ENCODE measurements at regions not wholly inside any gene's neighbourhood (a gene's known extent, or its start where the extent isn't known, plus 50 kb on each side); places are given as distances from the start of the nearest gene placed in this dataset.

DNA sequence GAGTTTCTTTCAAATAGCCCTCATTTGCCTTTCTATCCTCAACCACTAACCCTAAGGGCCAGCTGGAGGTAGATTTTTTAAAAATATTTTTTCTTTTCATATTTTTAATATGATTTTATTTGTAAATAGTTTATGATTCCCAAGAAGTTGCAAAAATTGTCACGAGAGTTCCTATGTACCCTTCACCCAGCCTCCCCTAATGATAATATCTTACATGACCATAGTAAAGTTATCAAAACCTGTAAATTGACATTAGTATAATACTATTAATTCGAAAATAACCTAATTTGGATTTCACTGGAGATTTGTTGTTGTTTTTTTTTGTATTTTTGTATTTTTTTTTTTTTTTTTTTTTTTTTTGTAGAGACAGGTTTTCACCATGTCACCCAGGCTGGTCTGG, 495.5 kb downstream of the MIAT start:
- no peak for DNase-seq

DNA sequence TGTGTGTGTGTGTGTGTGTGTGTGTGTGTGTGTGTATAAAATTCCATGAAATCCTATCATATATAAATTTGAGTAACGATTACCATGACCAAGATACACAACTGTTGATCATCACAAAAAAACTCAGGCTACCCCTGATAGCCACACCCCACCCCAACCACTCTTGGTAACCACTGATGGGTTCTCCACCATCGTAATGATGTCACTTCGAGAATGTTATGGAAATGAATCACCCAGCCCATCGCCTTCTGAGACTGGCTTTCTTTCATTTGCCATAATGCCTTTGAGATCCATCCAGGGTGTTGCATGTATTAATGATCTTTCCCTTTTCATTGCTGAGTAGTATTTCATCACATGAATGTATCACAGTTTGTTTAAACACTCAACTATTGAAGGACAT, 496.0 kb downstream of the MIAT start:
- DNase-seq: no peak

DNA sequence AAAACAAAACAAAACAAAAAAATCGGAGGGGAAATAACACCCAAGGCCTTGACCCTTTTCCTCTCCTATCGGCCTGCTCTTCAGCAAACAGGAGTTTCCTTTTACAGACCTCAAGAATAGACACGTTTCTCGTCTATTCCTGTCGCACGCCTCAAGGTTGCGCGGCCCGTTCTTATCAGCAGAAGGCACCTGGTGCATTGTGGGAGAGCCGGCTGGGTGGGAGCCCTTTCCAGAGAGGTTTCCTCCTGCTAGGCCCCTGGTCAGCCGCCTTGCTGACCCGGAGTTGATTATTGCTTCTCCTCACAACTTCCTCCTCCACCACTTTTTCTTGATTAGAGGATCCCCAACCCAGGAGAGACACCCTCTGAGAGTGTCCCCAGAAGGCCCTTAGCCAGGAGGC, 497.3 kb downstream of the MIAT start:
- DNase-seq: no peak

DNA sequence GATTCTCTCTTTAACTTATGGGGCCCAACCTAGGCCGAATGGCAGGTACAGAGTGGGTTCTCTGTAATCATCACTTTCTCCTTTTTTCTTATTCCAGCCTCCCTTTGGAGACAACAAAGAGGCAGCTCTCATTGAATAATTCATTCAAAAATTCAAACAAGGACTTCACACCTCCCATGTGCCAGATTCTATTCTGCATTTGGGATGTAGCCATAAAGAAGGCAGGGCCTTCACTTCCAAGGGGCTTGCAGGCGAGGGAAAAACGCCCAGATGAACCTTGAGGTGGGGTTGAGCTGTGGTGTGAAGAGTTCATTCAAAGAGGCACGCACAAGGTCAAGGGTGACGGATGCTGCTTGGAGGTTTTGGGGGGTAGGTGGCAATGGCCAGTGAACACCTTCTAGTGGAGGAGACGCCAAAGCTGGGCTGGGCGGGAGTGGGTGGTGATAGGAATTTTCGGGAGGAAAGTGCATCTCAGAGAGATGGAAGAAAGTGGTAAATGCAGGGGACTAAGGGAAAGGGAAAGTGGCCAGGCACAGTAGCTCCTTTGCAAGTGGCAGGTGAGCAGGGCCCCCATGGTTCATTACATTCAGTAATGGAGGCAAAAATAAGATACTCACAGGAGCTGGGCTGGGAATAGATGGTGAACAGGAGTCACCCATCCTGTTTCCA, 499.6 kb downstream of the MIAT start:
- no peak for DNase-seq

DNA sequence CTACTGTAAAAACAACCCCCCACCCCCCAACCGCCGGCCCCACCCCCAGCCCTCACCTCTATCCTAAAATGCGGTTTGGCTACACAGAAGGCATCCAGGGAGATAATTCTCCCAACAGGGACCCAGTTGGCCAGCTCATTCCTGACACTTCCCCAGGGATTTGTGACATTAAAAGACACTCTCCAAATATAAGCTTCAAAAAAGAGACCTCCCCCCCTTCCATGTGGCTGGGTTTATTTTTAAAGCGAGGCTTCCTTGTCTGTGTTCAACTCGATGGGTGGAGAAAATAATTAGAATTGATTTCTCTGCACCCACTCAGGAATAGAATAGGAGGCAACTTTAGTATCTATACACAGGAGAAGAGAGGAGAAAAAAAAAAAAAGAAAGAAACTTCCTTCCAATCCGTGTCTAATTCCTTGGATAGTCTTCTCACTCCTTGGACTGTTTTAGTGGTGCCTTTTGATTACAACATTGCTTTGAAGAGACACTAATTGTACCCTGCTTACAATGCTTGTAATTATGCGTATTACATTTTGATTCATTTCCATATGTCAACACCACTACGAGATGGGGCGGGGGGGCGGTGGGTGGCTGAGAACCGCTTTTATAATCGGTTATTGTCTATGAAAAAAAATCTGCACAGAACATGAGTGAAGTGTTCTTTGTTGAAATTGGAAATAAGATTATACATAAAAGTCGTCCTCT, 500.4 kb downstream of the MIAT start:
- DNase-seq: no peak

DNA sequence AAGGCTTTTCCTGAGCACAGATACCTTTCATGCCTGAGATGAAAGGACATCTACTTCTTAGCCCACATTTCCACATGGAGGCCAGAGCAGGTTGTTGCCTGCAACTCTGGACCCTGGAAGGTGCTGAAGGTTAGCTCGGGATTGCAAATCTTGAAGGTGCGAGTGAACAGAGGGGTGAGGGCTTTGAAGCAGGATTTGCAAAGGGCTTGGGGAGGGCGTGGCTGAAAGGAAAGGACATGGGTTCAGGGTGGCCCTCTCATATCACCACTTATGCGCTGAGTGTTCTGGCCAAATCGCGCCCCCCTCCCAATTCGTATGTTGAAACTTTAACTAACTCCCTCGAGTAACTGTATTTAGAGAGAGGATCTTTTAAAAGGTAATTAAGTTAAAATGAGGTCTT, 501.6 kb downstream of the MIAT start:
- no peak for DNase-seq

DNA sequence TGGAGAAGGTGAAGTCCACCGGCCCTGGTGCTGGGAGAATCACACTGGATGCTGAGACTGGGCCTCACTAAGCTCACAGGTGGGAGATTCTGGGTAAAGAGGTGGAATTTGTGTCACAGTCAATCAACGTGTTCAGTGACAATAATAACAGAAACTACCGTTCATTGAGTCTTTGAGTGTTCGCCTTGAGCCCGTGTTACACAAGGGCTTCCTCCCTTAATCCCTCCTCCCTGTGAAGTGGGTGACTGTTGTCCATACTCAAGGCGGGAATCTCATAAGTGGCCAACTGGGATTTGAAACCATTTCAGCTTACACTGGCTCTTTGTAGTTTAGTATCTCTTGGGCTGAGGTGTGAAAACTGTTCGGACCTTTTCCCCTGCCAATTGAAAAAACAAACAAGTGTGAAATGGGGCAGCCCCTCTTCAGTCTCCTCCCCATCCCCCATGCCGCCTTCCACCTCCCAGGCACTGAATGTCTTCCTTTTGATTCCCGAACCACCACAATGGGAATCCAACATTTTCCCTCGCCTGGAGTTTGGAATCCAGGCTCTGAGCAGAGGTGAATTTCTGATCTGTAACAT, 502.4 kb downstream of the MIAT start:
- DNase-seq: no peak

DNA sequence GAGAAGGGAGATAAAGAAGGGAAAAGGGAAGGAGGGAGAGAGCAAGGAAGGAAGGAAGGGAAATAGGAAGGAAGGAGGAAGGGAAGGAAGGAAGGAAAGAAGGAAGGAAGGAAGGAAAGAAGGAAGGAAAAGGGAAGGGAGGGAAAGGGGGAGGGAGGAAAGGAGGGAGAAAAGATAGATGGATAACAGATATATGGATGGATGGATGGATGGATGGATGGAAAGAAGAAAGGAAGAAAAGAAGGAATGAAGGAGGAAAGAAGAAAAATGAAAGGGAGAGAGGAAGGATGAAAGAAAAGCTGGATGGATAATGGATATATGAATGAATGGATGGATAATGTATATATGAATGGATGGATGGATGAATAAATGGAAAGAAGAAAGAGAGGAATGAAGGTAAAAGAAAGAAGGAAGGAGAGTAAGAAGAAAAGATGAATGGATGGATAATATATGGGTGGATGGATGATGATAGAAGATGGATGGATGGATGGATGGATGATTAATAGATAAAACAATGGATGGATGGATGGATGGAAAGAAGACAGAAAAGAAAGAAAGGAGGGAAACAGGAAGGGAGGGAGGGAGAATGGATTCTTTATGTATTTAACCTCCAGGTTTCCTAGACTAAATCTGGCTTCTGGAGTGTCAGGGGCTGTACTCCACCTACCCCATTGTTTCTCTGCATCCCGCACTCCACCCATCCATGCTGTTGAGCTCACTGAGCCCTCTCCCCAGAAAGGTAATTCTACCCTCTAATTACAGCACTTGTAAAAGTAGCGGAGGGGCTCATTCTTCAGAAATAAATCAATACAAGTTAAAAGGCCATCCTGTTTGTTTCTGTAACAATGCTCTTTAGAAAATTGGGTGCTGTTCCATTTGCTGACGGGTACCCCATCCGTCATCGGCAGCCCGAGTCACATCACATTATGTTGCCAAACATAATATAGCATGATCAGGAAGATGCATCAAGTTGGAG, 506.1 kb downstream of the MIAT start:
- DNase-seq: no peak

DNA sequence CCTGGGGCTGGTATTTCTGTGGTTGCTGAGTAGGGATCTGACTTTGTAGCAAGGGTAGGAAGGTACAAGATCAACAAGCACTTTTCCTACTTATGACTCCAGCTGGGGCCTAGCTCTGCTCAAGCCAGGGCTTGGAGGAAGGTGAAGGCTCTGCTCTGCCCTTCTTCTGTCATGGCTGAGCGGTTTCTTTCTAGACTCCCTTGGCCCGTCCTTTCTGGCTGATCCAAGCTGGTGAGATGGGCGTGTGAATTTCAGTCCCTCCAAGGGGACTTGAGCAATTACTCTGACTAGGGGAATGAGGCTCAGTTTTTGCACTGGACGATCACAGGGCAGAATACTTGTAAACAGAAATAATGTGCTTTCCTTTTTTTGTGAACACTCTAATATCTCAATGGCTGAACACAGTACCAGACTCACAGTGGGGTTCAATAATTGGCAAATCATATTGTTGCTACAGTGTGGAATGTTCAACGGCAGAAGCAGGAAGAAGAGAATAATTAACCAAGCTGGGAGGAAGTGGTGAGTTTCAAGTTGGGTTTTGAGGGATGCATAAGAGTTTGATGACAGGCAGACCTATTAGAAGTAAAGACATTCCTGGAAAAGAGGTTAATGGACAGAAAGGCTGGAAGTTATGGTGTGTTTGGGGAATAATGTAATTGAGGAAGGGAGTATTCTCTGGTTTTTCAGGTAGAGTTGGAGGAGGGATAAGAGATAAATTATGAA, 507.6 kb downstream of the MIAT start:
- DNase-seq: no peak

DNA sequence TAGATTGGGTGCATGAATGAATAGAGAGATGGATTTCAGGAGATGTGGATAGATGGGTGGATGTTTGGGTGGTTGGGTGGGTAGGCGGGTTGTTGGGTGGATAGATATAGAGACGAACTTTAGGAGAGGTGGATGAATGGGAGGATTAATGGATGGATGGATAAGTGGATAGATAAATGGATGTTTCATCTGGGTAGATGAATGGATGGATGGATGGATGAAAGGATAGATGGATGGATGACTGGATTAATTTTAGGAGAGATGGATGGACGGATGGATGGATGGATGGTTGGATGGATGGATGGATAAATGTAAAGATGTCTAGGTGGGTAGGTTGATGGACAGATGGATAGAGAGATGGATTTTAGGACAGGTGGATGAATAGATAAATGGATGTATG, 511.3 kb downstream of the MIAT start:
- no peak for DNase-seq

DNA sequence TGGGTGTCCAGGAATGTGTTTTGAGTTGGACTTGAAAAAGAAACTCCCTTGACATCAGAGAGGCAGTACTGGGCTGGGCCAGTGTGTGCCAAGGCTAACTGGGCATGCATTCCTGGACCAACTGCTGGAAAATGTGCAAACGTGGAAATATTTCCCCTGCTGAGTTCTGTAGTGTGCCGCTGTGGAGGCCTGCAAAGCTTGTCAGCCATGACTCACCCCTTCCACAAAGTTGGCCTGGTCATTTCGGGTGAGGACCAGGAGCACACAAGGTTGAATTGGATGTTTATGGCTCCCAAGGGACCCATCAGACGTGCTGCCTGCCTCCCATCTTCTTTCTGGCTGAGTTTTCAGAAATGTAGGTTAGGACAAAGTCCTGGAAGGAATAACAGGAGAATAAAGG, 513.1 kb downstream of the MIAT start:
- no peak for DNase-seq

DNA sequence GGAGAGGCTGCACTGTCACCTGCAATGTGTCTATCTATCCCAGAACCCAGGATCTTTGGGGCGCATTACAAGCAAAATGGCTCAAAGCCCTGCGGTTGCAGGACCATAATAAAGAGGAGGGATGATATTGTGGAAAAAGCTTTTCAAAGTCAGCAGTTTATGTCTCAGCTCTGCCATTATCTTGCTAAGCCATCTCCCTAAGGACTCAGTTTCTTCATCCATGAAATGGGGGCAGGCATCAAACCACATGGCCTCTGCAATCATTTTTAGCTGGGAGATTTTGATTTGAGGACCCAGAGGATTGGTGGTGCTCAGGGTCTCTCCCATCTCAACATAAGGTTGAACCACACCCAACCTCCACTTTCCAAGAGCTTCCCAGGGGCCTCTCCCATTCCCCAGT, 513.8 kb downstream of the MIAT start:
- no peak for DNase-seq

DNA sequence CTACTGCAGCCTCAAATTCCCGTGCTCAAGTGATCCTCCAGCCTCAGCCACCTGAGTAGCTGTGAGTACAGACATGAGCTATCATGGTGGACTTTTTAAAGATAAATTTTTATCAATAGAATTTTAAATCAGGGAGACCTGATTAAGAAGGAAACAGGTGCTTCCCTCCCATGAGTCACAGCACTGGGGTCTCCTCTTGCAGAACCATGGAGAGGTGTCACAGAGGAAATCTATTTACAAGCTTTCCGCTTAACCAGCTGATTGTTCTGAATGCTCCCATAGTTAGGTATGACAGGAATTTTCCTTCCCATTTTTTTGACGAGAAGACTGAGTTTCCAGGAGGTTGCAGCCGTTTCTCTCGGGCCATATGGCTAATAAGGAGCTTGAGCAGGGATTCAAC, 516.1 kb downstream of the MIAT start:
- no peak for DNase-seq

DNA sequence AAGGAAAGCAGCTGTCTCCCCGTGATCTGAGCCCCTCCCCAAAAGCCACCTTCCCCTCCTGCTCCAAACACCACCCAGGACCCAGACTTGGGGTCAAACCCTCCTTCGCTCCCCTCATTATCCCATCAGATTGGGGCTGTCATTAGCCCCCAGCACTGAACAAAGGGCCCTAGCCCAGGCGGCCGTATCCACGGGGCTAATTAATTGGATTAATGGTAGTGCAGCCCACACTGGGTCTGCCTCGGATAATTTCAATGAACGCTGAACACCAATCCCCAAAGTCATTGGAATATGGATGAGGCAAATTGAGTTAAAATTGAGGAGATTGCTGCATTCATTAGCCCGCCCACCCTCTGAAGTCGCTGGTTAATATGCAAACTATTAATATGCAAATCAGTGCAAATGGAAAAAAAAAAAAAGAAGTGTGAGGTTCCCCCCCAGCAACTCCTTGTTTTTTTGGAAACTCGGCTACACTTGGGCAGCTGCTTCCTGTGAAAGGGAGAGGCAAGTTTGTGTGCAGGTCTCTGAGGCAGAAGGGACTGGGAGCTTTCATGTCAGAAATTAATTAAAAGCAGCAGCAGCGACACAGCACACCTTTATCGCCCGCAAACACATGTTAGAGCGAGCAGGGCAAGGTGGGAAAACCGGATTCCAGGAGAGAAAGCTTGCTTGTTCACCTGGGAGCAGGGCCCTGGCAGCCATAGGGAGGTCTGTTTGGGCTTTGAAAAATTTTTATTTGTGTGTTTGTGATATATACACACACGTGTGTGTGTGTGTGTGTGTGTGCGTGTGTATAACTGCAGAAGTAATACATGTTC, 517.8 kb downstream of the MIAT start:
- no peak for DNase-seq

DNA sequence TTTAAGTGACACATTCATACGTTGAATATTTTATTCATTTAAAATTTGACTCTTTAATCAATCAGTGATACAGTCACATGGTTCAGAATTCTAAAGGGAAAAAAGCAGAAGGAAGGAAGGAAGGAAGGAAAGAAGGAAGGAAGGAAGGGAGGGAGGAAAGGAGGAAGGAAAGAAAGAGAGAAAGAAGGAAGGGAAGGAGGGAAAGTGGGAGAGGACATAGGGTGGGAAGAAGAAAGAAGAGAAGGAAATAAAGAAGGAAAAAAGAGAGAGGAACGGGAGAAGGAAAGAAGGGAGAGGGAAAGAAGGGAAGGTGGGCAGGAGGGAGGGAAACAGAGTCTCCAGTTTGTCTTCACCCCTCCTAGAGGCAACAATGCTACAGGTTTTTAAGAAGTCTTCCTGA, 518.6 kb downstream of the MIAT start:
- DNase-seq: no peak

DNA sequence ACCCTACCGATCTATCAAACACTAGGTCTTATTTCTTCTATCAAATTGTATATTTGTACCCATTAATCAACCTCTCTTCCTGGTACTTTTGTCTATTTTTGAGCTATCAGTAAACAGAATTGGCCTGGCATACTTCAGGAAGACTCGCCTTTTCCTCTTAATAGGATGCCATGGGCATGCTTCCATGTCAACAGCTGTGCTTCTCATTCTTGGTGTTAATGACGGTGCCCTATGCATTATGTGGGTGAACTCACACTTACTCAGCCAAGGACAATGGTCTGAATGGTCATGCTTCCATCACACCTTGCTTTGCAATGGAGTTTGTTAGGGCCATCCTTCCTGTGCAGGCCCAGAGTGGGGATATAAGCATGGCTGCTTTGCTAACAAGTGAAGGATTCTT, 521.8 kb downstream of the MIAT start:
- no peak for DNase-seq

DNA sequence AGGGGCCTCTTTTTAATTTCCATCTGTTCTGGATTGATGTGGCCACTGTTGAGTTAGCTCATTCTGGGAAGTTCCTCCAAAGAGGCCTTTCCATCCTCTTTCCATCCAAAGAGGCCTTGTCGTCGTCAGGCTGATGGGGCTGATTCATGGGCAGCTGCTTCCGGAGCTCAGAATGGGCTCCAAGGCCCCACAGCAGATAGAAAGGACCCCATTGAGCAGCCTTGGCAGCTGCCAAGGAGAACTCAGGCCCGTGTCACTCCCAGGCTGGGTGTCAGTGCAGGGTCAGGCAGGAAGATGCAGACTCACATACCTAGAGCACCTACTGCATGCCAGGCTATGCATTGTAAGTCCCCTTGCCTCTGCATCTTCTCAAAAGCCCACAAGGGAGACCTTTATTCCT, 524.1 kb downstream of the MIAT start:
- no peak for DNase-seq

DNA sequence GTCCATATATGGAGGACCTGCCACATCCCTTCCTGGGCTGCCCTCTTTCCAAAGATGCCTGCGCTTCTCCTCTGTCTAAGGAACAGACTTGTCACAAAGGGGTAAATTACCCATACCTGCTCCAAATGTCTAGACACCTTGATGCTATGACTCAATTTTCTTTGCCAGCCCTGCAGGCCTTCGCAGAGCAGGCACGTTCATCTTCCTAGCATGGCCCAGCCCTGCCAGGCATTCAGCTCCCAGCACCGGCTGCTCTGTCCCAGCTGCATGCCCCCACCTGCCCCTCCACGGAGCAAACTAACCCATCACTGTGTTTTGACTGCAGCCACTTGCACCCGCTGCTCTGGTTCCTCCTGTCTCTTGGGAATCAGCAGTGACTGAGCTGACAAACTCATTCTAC, 526.1 kb downstream of the MIAT start:
- no peak for DNase-seq

DNA sequence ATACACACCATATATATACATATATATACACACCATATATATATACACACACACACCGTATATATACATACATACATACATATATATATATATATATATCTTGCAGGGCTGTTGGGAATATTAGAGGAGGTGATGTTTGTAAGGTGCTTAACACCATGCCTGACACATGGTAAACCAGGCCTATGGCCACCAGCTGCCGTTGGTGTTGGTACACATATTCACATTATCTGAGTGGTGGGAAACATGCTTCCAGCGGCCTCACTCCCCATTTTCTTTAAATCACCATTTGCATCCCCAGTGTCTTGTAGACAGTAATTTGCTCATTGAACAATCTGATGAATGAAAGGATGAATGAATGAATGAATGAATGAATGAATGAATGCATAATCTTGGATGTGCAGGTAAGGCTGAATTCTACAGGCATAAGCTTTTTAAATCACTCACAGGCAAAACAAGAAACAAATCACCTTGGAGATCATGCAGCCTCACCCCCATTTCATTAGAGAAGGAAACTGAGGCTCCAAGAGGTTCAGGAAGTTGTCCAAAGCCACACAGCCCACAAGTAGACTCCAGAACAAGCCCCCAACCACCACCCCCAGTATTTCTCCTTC, 527.8 kb downstream of the MIAT start:
- no peak for DNase-seq

DNA sequence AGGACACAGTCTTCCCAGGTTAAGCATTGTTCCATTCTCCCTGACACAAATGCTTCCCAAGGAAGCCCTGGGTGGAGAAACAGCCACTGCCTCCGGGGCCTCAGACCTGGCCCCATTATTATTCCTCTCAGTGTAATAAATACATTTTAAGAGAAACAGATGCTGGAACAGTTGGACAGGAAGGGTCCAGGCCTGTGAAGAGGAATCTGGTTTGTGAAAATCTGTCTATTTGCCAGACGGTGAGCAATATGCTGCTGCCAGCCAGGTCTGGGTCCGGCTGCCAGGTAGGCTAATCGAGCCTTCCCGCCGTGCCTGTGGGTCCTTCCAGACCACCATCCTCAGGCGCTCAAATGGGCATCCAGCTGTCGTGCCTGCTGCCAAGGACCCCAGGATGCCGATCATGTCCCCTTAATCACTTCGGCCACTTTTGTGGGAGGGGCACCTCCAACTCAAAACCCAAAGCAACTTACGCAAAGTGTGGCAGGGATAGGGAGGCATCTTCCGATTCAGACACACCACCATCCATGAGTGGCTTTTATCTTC, 528.4 kb downstream of the MIAT start:
- DNase-seq: no peak

DNA sequence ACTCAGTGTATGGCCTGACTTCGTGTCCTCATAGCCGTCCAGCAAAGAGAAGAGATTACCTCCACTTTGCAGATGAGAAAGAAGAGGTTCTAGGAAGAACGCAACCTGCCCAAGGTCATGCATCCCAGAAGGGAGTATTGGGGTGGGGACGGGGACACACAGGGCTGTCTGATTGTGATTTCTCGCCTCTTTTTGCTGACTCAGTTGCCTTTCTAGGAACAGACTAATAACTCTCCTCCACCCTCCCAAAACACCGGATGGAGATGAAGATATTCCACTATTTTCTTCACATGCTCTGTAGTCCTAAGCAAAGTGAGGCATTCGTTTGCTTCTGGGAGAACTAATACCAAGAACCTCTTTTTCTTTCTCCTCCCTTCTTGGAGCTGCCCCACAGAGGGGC, 529.3 kb downstream of the MIAT start:
- no peak for DNase-seq

All from MV-4-11 (cell line).